Thyroid gland (tissue), 4 donors: ENCODE measurements at regions not wholly inside any gene's neighbourhood (a gene's known extent, or its start where the extent isn't known, plus 50 kb on each side); places are given as distances from the start of the nearest gene placed in this dataset.

Source experiments
- CTCF ChIP-seq, 6 experiments: fragments of 200-600 bp in 3 of 6; fragments of 450-650 bp in 3 of 6; sonication (generic) in 3 of 6; IDR thresholded peaks; one replicate each; pipeline ENCODE4 v1.5.1; 2016 to 2019; ENCODE audit warnings: antibody characterized with exemption in 6 of 6, mild to moderate bottlenecking in 2 of 6, inconsistent platforms in 1 of 6, moderate library complexity in 1 of 6
- POLR2A ChIP-seq, 2 donors: fragments of 450-650 bp; IDR thresholded peaks; one replicate each; pipeline ENCODE4 v1.6.1; 2017; ENCODE audit warnings: antibody characterized with exemption in 2 of 2, mild to moderate bottlenecking in 2 of 2, moderate library complexity in 1 of 2

- TF ChIP-seq CTCF (IDR thresholded peaks at IDR 0.05): no peak
- no peak for TF ChIP-seq POLR2A (IDR thresholded peaks at IDR 0.05)
These were observed 390.2 kb downstream of the EPM2A start for GRCh38 chr6:145345094-145345493.
